H9 (cell line): ENCODE measurements at regions not wholly inside any gene's neighbourhood (a gene's known extent, or its start where the extent isn't known, plus 50 kb on each side); places are given as distances from the start of the nearest gene placed in this dataset.

Experiments
- DNase-seq: peaks from one replicate; pipeline ENCODE4 v3.0.0-alpha.2; 2017
- H2AFZ ChIP-seq: one replicate; pipeline ENCODE4 v1.6.1; 2013; ENCODE audit warnings: mild to moderate bottlenecking, low read length, control low read depth, moderate library complexity
- H2AK5ac ChIP-seq: 2 replicates; pipeline ENCODE4 v1.6.1; 2013; ENCODE audit warnings: low read length, control low read depth, mixed read lengths; ENCODE audit not compliant: insufficient read length
- H2BK120ac ChIP-seq: one replicate; pipeline ENCODE4 v1.6.1; 2013; ENCODE audit warnings: low read depth, mild to moderate bottlenecking, low read length, control low read depth, inconsistent platforms; ENCODE audit not compliant: poor library complexity, severe bottlenecking
- H2BK12ac ChIP-seq: 2 replicates; pipeline ENCODE4 v1.6.1; 2013; ENCODE audit warnings: low read length, control low read depth, mixed read lengths, low read depth; ENCODE audit not compliant: insufficient read length
- H2BK15ac ChIP-seq: 2 replicates; pipeline ENCODE4 v1.6.1; 2013; ENCODE audit warnings: low read depth, low read length, control low read depth
- H2BK20ac ChIP-seq: one replicate; pipeline ENCODE4 v1.6.1; 2013; ENCODE audit warnings: low read depth, mild to moderate bottlenecking, low read length, control low read depth, inconsistent platforms; ENCODE audit not compliant: poor library complexity, severe bottlenecking
- H2BK5ac ChIP-seq: 2 replicates; pipeline ENCODE4 v1.6.1; 2013; ENCODE audit warnings: low read length, control low read depth, mixed read lengths; ENCODE audit not compliant: insufficient read length
- H3K14ac ChIP-seq: 2 replicates; pipeline ENCODE4 v1.6.1; 2013; ENCODE audit warnings: low read length, control low read depth; ENCODE audit not compliant: insufficient read depth
- H3K18ac ChIP-seq: 2 replicates; pipeline ENCODE4 v1.6.1; 2013; ENCODE audit warnings: low read depth, mild to moderate bottlenecking, mixed read lengths, low read length, control low read depth; ENCODE audit not compliant: insufficient read length
- H3K23ac ChIP-seq: 2 replicates; pipeline ENCODE4 v1.6.1; 2013; ENCODE audit warnings: low read length, control low read depth, mixed read lengths, low read depth; ENCODE audit not compliant: insufficient read length
- H3K23me2 ChIP-seq: 2 replicates; pipeline ENCODE4 v1.6.1; 2013; ENCODE audit warnings: low read depth, mild to moderate bottlenecking, mixed read lengths, low read length, control low read depth; ENCODE audit not compliant: insufficient read length, poor library complexity, severe bottlenecking
- H3K27ac ChIP-seq: 2 replicates; pipeline ENCODE4 v1.5.1; 2013; ENCODE audit warnings: low read length, control low read depth, mixed read lengths, low read depth; ENCODE audit not compliant: insufficient read length
- H3K27me3 ChIP-seq: 2 replicates; pipeline ENCODE4 v1.6.1; 2013; ENCODE audit warnings: low read length, control low read depth, inconsistent platforms; ENCODE audit not compliant: insufficient read depth
- H3K4ac ChIP-seq: 2 replicates; pipeline ENCODE4 v1.6.1; 2013; ENCODE audit warnings: low read depth, mild to moderate bottlenecking, control low read depth, inconsistent platforms, low read length, moderate library complexity
- H3K4me1 ChIP-seq: 2 replicates; pipeline ENCODE4 v1.6.1; 2013; ENCODE audit warnings: low read length, control low read depth, inconsistent platforms; ENCODE audit not compliant: insufficient read depth
- H3K4me2 ChIP-seq: 2 replicates; pipeline ENCODE4 v1.6.1; 2013; ENCODE audit warnings: low read length, control low read depth, mixed read lengths; ENCODE audit not compliant: insufficient read length, insufficient read depth
- H3K56ac ChIP-seq: 2 replicates; pipeline ENCODE4 v1.6.1; 2013; ENCODE audit warnings: low read depth, mild to moderate bottlenecking, mixed read lengths, low read length, control low read depth; ENCODE audit not compliant: insufficient read length
- H3K79me1 ChIP-seq: 2 replicates; pipeline ENCODE4 v1.6.1; 2013; ENCODE audit warnings: low read depth, mild to moderate bottlenecking, moderate library complexity, low read length, control low read depth, inconsistent platforms; ENCODE audit not compliant: insufficient read depth, poor library complexity, severe bottlenecking
- H3K79me2 ChIP-seq: 2 replicates; pipeline ENCODE4 v1.6.1; 2013; ENCODE audit warnings: low read length, control low read depth, inconsistent platforms; ENCODE audit not compliant: insufficient read depth
- H3K9ac ChIP-seq: 2 replicates; pipeline ENCODE4 v1.6.1; 2013; ENCODE audit warnings: low read length, control low read depth, mixed read lengths; ENCODE audit not compliant: insufficient read length; ENCODE audit errors: extremely low read depth
- H3K9me3 ChIP-seq: one replicate; pipeline ENCODE4 v1.6.1; 2013; ENCODE audit warnings: low read depth, low read length, inconsistent platforms; ENCODE audit not compliant: control insufficient read depth
- H3T11ph ChIP-seq: one replicate; pipeline ENCODE4 v1.6.1; 2013; ENCODE audit warnings: mild to moderate bottlenecking, low read length, control low read depth, inconsistent platforms
- H4K20me1 ChIP-seq: one replicate; pipeline ENCODE4 v1.6.1; 2013; ENCODE audit not compliant: control insufficient read depth, insufficient read length, insufficient read depth
- H4K5ac ChIP-seq: 2 replicates; pipeline ENCODE4 v1.6.1; 2013; ENCODE audit warnings: low read depth, mild to moderate bottlenecking, mixed read lengths, low read length, control low read depth; ENCODE audit not compliant: insufficient read length
- H4K8ac ChIP-seq: replicated peaks from 2 replicates; pipeline ENCODE4 v1.6.1; 2013; ENCODE audit warnings: low read length, control low read depth, mixed read lengths, low read depth; ENCODE audit not compliant: insufficient read length
- H4K91ac ChIP-seq: 2 replicates; pipeline ENCODE4 v1.6.1; 2013; ENCODE audit warnings: low read depth, mild to moderate bottlenecking, moderate library complexity, mixed read lengths, low read length, control low read depth; ENCODE audit not compliant: insufficient read length
- H3K27ac Mint-ChIP-seq, 3 experiments: 2 replicates in 2 of 3; 3 replicates in 1 of 3; pipeline ENCODE4 v1.8.0; 2020 to 2021; ENCODE audit warnings: mixed read lengths in 3 of 3, mild to moderate bottlenecking in 1 of 3, moderate library complexity in 1 of 3
- H3K27me3 Mint-ChIP-seq: 2 replicates; pipeline ENCODE4 v1.8.0; 2021; ENCODE audit warnings: low read depth, mild to moderate bottlenecking, moderate library complexity, mixed read lengths
- H3K36me3 Mint-ChIP-seq, 3 experiments: 2 replicates in 2 of 3; 3 replicates in 1 of 3; pipeline ENCODE4 v1.8.0; 2020 to 2021; ENCODE audit warnings: low read depth in 3 of 3, mixed read lengths in 3 of 3; ENCODE audit not compliant: insufficient read depth in 1 of 3
- H3K4me1 Mint-ChIP-seq, 2 experiments: 2 replicates each; pipeline ENCODE4 v1.8.0; 2020; ENCODE audit warnings: mixed read lengths in 2 of 2
- H3K4me3 Mint-ChIP-seq, 2 experiments: 2 replicates in 1 of 2; 3 replicates in 1 of 2; pipeline ENCODE4 v1.8.0; 2020 to 2021; ENCODE audit warnings: mild to moderate bottlenecking in 2 of 2, mixed read lengths in 2 of 2, moderate library complexity in 1 of 2
- H3K9me3 Mint-ChIP-seq, 2 experiments: 2 replicates in 1 of 2; 3 replicates in 1 of 2; pipeline ENCODE4 v1.8.0; 2020; ENCODE audit warnings: mild to moderate bottlenecking in 2 of 2, mixed read lengths in 2 of 2, moderate library complexity in 1 of 2
- CTCF ChIP-seq: fragments of 200-600 bp; sonication (generic); conservative IDR thresholded peaks from 3 replicates; pipeline ENCODE4 v1.8.0; 2021; ENCODE audit warnings: antibody characterized with exemption, mild to moderate bottlenecking
- WGBS: extraction: QIAGEN DNeasy Blood & Tissue Kit; methylation state at CpG from one replicate; pipeline ENCODE4 v1.1.7; 2013; ENCODE audit warnings: missing lambda C conversion rate, low lambda C conversion rate, mixed read lengths; ENCODE audit not compliant: insufficient read length; ENCODE audit errors: extremely low coverage; 5-methylcytosine and 5-hydroxymethylcytosine counted together

GRCh38 chr14:86858591-86858990, 1134.4 kb downstream of the GALC start:
- H3T11ph ChIP-seq, result no peak overlapping the region
- no peak overlapping the region for H4K91ac ChIP-seq
- H2BK5ac ChIP-seq, result no peak overlapping the region
- Mint-ChIP-seq H3K27me3 (no peaks in the 10 kb centered on the region), H3K27ac (no peak overlapping the region; a peak in 1 of 7 replicates), H3K36me3 (no peaks in the 10 kb centered on the region), H3K4me3 (no peak overlapping the region), H3K9me3 (no peaks in the 10 kb centered on the region; a peak in 1 of 5 replicates), H3K4me1 (no peaks in the 10 kb centered on the region)
- no peak overlapping the region for H2BK15ac ChIP-seq
- H3K9ac ChIP-seq, result no peak overlapping the region
- no peaks in the 10 kb centered on the region for H3K4me1 ChIP-seq
- H3K27ac ChIP-seq, result no peak overlapping the region
- H2BK12ac ChIP-seq, result no peak overlapping the region
- H2AFZ ChIP-seq, result no peak overlapping the region
- no peak overlapping the region for H3K56ac ChIP-seq
- no peak for DNase-seq
- H3K9me3 ChIP-seq, result no peaks in the 10 kb centered on the region
- no peak overlapping the region for H4K5ac ChIP-seq
- no peak for TF ChIP-seq CTCF
- H3K79me1 ChIP-seq, result no peaks in the 10 kb centered on the region
- H3K23me2 ChIP-seq, result no peaks in the 10 kb centered on the region
- H3K79me2 ChIP-seq, result no peaks in the 10 kb centered on the region
- H3K27me3 ChIP-seq, result no peaks in the 10 kb centered on the region
- no peak overlapping the region for H3K4ac ChIP-seq
- no CpG with 5 or more reads among the region's 6 CpGs for WGBS
- no peaks in the 10 kb centered on the region for H4K20me1 ChIP-seq
- H2AK5ac ChIP-seq, result no peak overlapping the region
- H3K18ac ChIP-seq, result no peak overlapping the region
- H3K14ac ChIP-seq, result no peak overlapping the region
- H3K4me2 ChIP-seq, result no peak overlapping the region
- no peak overlapping the region for H2BK120ac ChIP-seq
- no peak overlapping the region for H2BK20ac ChIP-seq
- no peak overlapping the region for H4K8ac ChIP-seq
- no peak overlapping the region for H3K23ac ChIP-seq
